NCI-H345 treated with DMSO at 0.1 percent for 48 hours (cell line): ENCODE measurements at regions not wholly inside any gene's neighbourhood (a gene's known extent, or its start where the extent isn't known, plus 50 kb on each side); places are given as distances from the start of the nearest gene placed in this dataset.
"Not testable (repeated sequence)": the region's sequence is repeated elsewhere in the genome, so short reads cannot be mapped to it uniquely, and the experiment has no call there.

Source experiments
- DNase-seq: peaks from one replicate; lab custom pipeline; 2025; ENCODE audit not compliant: unreplicated experiment; lab: John Stamatoyannopoulos, UW

GRCh38 chr14:28382444-28383190, 384.0 kb upstream of the FOXG1 start:
- DNase-seq = no peak

DNA sequence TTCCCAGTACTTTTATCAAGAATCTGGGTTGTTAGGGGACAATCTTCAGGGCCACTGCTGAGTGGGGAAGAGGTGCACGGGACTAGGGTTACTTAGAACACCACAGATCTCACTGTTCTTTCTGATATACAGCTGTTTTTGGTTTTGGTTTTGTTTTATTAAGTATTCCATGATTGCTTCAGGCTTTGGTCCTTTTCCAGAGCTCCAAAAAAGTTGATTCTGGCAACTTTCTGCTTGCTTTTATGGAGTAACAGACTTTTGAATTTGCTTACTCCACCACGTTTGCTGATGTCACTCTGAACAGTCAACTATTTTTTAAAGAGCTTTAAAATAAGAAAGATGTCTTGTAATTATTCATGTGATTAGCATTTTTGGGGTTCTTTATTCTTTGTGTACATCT, 368.1 kb upstream of the FOXG1 start:
- DNase-seq = no peak

DNA sequence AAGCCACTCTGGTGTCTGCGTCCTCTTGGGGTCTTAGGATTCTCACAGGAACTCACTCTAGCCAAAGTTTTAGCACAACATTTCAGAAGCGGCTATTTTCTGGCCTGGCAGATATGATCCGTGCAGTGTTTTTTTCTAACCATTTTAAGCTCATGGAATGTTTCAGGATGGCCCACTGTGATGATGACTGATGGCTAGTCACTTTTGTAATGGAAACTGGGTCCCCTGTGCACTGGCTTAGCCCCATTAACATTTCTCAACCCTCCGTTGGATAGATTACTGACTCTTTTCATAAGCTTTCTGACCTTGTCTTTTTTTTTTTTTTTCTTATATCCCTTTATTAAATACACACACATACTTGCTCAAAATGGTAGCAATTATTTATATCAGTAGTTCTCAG, 364.9 kb upstream of the FOXG1 start:
- DNase-seq = not testable (repeated sequence)

GRCh38 chr14:28406196-28406595, 360.4 kb upstream of the FOXG1 start:
- DNase-seq = no peak

DNA sequence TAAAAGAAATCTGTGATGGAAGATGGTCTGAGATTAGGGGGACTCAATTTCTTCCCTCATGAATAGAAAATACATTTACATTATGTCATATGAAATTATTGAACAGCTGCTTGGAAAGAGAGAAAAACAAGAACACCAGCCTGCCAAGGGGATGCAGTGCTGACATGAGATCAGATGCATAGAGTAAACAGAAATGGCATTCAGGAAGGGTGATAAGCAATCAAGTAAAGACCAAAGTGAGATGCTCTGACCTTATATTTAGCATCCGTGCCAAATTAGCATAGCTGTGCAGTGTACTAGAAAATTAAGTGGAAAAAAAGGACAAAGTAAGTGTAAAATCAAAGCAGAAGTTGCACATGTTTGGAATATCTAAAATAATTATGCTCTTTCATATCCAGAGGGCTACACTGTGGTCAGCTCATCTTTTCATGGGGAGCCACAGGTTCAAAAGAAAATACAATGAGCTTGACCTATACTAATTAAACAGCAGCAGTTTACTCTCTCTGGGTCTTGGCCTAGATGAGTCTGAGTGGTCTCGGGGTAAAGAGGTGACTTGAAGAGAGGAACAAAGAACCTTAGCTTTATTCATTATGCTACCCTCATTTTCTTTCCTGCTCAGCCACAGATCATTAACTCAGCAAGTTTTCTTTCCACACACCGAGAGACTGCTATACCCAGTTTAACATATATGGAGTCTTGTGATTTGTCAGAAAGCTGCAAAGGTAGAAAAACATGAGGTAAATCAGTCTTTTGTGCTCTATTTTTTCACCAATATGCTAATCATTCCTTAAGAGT, 359.4 kb upstream of the FOXG1 start:
- no peak for DNase-seq

- no peak for DNase-seq
These were observed 358.6 kb upstream of the FOXG1 start for GRCh38 chr14:28407996-28408395.

GRCh38 chr14:28412077-28412476, 354.5 kb upstream of the FOXG1 start:
- no peak for DNase-seq

DNA sequence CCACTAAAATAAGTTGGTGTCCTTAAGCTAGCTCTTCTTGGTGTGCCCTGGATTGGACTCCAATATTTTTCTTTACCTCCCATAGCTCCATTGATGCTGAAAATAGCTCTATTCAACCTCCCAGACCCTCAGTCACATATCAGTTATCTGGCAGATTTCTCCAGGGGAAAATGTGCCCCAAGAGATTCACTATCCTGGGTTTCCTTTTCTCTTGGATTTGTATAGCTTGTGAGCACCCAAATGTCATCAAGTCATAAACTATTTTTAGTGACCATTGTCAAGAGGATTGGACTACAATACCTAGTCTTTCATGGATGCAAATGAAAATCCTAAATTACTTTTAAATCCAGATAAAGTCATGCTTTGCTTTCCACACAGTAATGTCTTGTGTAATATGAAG, 339.6 kb upstream of the FOXG1 start:
- DNase-seq = no peak

- no peak for DNase-seq
These were observed 329.8 kb upstream of the FOXG1 start for GRCh38 chr14:28436821-28437220.

DNA sequence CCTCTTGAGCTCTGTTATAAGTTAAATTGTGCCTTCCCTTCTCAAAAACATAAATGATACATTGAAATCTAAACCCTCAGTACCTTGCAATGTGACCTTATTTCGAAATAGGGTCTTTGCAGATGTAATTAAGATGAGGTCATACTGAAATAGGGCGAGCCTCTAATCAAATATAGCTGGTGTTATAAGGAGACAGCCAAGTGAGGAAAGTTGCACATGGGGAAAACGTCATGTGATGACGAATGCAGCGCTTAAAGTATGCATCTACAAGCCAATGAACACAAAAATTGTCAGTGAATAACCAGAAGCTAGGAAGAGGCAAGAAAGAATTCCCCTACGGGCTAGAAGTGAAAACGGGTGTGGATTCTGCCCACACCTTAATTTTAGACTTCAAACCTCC, 305.2 kb upstream of the FOXG1 start:
- no peak for DNase-seq

- DNase-seq = no peak
These were observed 299.0 kb upstream of the FOXG1 start for GRCh38 chr14:28467611-28468010.

DNA sequence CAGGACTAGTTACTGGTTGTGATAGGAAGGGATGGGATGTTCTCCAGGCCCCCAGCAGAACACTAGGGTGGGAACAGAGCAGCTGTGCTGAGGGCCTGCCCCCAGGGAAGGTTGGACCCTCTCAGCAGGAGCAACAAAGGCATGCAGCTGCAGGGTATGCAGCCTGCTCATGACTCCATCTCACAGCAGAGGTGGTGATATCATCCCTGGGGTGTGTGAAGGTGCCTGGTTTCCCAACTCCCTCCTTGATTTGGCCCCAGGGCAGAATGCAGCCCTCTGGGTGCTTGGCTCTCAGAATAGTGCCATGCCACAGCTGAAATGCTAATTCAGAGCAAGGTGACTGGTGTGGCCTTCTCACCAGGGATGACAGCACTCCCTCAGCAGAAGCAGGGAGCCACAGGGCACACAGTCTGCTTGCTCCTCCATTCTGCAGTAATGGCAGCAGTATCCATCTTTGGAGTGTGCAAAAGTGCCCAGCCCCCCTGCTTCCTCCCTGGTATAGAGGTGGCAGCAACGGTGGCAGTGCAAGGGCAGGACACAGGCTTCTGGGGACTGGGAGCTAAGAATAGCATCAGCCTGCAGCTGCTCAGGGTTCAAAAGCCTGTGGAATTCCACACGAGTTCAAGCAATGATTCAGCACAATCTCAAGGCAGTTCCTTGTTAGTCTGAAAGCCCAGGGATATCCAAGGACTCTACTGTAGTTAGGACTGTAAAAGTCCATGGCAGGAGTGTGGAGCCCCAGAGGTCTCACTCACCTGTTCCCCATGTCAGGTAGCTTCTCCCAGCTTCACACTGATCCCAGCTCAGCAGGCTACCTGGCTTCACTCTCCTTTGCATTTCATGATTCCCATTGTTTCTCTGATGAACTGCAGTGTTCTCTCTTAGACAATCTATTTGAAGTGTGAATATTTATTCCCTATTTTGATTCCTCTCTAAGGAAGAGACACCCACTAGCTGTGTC, 298.1 kb upstream of the FOXG1 start:
- no peak for DNase-seq

GRCh38 chr14:28482251-28483040, 284.1 kb upstream of the FOXG1 start:
- DNase-seq = no peak

DNA sequence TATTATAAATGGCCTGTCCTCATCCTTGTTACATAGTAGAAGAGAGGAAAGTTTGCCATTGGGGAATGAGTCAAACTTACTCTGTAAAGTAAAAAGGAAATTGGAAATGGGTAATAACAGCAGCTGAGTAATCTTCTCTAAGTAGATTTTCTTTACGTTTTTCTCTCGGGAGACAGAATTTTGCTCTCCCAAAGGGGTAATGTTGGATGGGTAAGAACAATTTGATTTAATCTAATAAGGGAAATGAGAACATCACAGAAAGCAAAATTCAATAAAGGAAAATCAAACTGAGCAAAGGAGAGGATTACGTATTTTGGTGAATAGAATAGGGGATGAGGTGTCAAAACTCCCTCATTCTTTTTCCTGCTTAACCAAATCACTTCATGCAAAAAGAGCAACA, 283.1 kb upstream of the FOXG1 start:
- no peak for DNase-seq

DNA sequence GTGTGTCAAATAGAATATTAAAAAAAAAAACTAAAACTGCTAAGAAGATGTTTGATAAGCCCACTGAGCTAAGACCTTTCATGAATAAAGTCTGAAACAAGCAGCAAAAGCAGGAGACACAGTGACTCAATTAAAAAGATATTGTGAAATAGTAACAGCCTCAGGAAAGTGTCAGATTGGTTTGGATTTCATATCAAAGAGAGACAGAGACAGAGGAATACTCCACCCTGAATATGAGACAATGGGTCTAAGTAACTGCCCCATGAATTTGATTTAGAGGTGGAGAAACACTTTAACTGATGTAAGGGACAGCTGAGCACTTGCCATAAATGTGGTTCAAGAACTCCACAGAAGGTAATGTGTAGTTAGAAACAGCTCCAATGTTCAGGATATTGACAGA, 277.9 kb upstream of the FOXG1 start:
- DNase-seq = no peak

GRCh38 chr14:28493516-28493915, 273.1 kb upstream of the FOXG1 start:
- no peak for DNase-seq

DNA sequence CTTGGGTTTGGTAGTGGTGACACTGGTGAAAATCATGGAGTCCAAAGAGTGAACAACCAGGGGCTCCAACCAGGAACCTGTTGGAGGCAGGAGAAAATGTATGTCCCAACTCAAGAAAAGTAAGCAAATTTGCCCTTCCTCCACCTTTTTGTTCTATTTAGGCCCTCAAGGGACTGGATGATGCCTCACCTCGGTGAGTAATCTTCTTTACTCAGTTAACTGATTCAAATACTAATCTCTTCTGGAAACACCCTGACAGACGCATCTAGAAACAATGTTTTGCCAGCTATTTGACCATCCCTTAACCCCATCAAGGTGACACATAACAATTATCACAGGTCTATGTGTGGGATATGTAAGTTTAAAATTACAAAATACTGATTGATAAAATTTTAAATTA, 272.4 kb upstream of the FOXG1 start:
- DNase-seq = no peak

DNA sequence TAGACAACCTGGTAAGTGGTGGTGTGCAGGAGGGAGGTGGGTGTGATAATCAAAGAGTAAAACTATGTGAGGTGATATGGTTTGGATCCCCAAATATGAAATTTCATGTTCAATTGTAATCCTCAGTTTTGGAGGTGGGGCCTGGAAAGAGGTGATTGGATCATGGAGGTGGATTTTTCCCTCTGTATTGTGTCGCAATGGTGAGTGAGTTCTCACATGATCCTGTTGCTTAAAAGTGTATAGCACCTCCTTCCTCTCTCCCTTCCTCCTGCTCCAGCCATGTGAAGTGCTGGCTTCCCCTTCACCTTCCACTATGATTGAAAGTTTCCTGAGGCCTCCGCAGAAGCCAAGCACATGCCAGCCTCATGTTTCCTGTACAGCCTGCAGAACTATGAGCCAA, 270.2 kb upstream of the FOXG1 start:
- no peak for DNase-seq

DNA sequence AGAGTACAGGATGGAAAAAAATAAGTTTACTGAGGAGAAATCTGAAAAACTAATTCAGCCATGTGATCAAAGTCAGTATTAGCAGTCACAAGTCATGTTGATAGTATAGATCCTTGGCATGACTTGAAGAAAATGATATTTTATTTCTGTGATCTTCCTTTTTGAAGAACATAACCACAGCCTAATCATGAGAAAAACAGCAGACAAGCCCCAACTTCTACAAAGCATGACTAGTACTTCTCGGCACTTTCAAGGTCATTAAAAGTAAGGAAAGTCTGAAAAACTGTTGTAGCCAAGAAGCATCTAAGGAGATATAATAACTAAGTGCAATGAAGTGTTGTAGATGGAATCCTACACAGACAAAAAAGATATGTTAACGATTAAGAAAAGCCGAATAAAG, 264.1 kb upstream of the FOXG1 start:
- DNase-seq = no peak

DNA sequence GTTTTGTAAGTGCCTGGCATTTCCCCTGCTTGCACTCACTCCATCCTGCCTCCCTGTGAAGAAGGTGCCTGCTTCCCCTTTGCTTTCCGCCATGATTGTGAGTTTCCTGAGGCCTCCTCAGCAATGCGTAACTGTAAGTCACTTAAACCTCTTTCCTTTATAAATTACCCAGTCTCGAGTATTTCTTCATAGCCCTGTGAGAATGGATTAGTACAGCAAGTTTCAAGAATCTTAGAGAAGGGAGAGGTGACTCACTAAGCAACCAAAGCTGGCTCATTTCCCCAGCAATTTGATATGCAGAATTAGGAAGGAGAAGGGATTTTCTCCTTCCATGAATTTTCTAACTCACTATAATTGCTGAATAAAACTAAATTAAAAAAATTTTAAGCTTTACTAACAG, 251.0 kb upstream of the FOXG1 start:
- no peak for DNase-seq

GRCh38 chr14:28536889-28537288, 229.7 kb upstream of the FOXG1 start:
- no peak for DNase-seq
